HEK293T (cell line): ENCODE measurements at regions not wholly inside any gene's neighbourhood (a gene's known extent, or its start where the extent isn't known, plus 50 kb on each side); places are given as distances from the start of the nearest gene placed in this dataset.
"Not testable (repeated sequence)": the region's sequence is repeated elsewhere in the genome, so short reads cannot be mapped to it uniquely, and the experiment has no call there.

ENCODE experiments used
- CTCF ChIA-PET: fragments of 350-600 bp; formaldehyde crosslinking; extraction: SDS; loops from one replicate; lab custom pipeline; 2021; ENCODE audit warnings: antibody characterized with exemption, inconsistent platforms; lab: Yijun Ruan, JAX
- POLR2A ChIA-PET: fragments of 350-600 bp; formaldehyde crosslinking; extraction: SDS; loops from one replicate; lab custom pipeline; 2020; ENCODE audit warnings: antibody characterized with exemption, inconsistent platforms; lab: Yijun Ruan, JAX
- DNase-seq: peaks from one replicate; pipeline ENCODE4 v3.0.0; 2012; ENCODE audit warnings: mixed read lengths; ENCODE audit errors: extremely low spot score

DNA sequence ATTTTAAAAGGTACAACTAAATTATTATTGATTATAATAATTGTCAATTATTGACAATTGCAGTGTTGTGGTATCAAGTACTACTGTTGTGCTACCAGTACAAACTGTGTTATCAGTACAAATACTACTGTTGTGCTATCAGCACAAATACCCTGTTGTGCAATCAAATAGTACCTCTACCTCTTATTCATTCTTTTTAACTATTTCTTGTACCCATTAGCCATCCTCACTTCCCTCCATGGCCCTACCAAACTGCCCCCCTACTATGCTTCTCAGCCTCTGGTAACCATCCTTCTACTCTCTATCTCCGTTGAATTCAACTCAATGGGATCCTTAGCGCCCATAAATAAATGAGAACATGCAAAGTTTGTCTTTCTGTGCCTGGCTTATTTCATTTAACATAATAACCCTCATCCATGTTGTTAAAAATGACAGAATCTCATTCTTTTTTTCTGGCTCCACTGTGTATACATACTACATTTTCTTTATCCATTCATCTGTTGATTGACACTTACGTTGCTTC is 160.1 kb upstream of the TPTE start:
- POLR2A ChIA-PET, DNase-seq, CTCF ChIA-PET: not testable (repeated sequence)

DNA sequence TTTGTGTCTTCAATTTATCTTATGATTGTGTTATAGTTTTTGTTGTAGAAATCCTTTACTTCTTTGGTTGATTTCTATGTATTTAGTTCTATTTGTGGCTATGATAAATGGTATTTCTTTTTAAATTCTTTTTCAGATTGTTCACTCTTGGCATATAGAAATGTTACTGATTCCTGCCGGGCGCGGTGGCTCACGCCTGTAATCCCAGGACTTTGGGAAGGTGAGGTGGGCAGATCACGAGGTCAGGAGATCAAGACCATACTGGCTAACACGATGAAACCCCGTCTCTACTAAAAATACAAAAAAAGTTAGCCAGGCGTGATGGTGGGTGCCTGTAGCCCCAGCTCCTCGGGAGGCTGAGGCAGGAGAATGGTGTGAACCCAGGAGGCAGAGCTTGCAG is 158.6 kb upstream of the TPTE start:
- POLR2A ChIA-PET, CTCF ChIA-PET: not testable (repeated sequence)

DNA sequence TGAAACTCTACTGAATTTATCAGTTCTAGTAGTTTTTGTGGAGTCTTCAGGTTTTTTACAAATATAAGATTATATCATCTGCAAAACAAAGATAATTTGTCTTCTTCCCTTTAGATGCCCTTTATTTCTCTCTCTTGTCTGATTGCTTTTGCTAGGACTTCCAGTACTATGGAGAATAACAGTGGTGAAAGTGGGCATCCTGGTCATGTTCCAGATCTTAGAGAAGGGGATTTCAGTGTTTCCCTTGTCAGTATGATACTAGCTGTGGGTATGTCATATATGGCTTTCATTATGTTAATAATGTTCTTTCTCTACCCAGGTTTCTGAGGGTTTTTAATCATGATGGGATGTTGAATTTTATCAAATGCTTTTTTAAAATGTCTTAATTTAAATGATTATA is 158.1 kb upstream of the TPTE start:
- CTCF ChIA-PET, DNase-seq, POLR2A ChIA-PET: not testable (repeated sequence)

More for the DNA sequence above, 158.6 kb upstream of the TPTE start:
- DNase-seq: not testable (repeated sequence)

DNA sequence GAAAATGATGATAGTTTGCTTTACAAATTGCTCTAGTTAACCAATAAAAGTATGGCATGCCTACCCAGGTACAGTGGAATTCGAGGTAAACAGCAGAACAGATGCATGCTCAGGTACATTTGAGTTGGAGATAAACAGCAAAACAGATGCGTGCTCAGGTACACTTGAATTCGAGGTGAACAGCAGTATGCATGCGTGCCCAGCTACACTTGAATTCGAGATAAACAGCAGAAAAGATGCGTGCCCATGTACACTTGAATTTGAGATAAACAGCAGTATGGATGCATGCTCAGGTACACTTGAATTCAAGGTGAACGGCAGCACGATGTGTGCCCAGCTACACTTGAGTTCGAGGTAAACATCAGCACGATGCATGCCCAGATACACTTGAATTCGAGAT is 155.2 kb upstream of the TPTE start:
- POLR2A ChIA-PET, DNase-seq, CTCF ChIA-PET: not testable (repeated sequence)

DNA sequence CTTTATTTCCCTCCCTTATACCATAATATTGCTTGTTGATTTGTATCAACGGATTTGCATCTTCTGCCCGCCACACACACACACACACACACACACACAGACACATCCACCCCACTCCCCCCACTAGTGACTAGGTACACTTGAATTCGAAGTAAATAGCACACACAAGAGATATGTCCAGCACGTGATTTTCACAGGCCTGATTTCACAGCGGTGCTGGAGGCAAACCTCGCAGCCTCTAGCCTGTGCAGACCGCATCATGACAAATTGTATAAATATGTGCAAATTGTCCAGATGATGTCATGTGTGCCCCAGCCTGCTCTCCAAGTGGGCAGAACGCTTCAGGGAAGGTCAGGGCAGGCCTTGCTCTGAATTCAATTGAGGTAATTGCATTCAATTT is 153.8 kb upstream of the TPTE start:
- CTCF ChIA-PET, DNase-seq, POLR2A ChIA-PET: not testable (repeated sequence)

DNA sequence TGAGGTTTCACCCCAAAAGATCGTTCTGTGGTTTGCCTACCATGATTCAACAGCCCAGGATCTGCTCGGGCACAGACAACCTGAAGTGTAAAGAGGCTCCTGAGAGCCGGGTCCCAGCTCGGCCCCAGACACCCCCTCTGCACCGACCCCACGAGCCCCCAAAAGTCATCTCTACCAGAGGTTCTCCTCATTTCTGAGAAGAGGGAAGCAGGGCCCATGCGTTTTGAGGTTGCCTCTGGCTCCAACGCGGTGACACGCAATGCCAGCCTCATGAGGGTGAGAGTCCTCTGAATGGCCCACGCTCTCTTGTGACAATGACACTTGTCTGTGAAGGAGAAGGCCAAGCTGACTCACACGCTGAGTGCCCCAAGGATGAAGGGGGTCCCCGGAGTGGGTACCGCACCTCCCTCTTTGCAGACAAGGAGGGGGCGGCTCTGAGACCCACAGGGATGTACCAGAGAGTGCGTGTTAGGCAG is 153.0 kb upstream of the TPTE start:
- DNase-seq, CTCF ChIA-PET, POLR2A ChIA-PET: not testable (repeated sequence)

DNA sequence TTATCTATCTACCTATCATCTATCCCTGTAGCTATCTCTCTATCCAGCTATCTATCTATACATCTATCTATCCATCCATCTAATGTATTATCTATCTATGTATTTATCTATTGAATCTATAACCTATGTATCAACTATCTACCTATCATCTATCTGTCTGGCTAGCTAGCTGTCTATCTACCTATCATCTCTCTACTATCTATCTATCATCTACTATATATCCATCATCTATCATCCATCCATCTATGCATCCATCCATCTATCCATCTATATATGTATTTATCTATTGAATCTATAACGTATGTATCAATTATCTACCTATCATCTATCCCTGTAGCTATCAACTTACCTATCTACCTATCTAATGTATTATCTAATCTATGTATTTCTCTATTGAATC is 152.1 kb upstream of the TPTE start:
- CTCF ChIA-PET, DNase-seq, POLR2A ChIA-PET: not testable (repeated sequence)

DNA sequence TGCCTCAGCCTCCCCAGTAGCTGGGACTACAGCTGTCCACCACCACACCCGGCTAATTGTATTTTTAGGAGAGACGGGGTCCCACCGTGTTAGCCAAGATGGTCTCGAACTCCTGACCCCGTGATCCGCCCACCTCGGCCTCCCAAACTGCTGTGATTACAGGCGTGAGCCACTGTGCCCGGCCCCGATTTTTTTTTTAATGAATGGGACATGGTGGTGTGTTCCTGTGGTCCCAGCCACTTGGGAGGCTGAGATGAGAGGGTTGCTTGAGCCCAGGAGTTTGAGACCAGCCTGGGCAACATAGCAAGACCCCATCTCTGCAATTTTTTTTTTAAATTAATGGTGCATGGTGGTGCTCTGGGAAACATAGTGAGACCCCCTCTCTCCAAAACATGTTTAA is 143.6 kb upstream of the TPTE start:
- POLR2A ChIA-PET, DNase-seq, CTCF ChIA-PET: not testable (repeated sequence)

DNA sequence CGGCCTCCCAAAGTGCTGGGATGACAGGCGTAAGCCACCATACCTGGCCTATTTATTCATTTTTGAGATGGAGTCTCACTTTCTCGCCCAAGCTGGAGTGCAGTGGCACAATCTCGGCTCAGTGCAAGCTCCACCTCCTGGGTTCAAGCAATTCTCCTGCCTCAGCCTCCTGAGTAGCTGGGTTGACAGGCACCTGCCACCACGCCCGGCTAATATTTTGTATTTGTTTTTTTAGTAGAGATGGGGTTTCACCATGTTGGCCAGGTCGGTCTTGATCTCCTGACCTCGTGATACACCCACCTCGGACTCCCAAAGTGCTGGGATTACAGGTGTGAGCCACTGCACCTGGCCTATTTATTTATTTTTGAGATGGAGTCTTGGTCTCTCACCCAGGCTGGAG is 141.6 kb upstream of the TPTE start:
- DNase-seq, CTCF ChIA-PET, POLR2A ChIA-PET: not testable (repeated sequence)

DNA sequence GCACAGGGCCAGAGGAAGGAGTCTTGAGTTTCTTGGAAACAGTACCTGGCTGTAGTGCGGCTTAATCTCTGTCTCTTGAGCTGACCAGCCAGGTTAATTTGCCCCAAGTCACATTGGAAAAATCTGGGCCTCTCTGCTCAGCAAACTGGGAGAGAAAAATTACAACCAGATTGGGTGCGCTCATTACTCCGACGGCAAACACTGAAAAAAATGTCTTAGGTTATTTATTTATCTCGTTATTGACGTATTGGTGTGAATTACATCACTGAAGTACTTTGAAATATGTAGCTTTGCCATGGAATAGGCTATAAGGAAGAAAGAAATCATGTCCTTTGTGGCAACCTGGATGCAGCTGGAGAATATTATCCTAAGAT is 139.7 kb upstream of the TPTE start:
- CTCF ChIA-PET, DNase-seq, POLR2A ChIA-PET: not testable (repeated sequence)

DNA sequence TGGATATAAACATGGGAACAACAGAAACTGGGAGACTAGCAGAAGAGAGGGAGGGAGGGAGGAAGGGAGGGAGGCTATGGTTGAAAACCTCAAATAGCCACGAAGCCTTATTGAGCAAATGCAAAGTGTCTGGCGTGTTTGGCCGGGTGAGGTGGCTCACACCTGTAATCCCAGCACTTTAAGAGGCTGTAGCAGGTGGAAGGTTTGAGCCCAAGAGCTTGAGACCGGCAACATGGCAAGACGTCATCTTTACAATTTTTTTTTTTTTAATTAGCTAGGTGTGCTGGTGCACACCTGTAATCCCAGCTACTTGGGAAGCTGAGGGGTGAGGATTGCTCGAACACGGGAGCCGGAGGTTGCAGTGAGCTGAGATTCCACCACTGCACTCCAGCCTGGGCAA is 139.2 kb upstream of the TPTE start:
- DNase-seq, POLR2A ChIA-PET, CTCF ChIA-PET: not testable (repeated sequence)

DNA sequence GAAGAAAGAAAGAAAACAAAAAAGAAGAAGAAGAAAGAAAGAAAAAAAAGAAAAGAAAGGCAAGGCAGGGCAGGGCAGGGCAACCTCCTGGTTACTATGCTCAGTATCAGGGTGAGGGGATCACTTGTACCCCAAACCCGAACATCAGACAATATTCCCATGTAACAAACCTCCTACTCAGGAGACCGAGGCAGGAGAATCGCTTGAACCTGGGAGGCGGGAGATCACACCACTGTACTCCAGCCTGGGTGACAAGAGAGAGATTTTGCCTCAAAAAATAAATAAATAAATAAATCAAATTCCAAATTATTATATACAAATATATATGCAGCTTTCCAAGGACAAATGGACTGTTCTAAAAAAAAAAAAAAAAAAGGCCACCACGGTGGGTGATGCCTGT is 138.8 kb upstream of the TPTE start:
- DNase-seq, POLR2A ChIA-PET, CTCF ChIA-PET: not testable (repeated sequence)

DNA sequence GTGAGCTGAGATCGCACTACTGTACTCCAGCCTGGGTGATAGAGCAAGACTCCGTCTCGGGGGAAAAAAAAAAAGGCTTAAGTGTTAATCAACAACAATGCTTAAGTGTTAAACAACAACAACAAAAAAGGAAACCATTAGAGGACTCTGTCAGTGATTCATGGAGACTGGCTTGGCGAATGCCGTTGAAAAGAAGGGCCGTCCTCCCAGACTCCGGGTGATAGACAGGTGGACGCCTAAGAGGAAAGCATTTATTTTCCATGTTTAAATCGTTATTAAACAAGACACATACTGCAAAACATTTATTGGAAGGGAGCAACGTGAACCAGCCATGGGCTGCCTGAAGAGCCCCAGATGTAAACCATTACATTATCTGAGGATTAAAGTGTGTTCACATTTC is 137.8 kb upstream of the TPTE start:
- POLR2A ChIA-PET, DNase-seq, CTCF ChIA-PET: not testable (repeated sequence)

DNA sequence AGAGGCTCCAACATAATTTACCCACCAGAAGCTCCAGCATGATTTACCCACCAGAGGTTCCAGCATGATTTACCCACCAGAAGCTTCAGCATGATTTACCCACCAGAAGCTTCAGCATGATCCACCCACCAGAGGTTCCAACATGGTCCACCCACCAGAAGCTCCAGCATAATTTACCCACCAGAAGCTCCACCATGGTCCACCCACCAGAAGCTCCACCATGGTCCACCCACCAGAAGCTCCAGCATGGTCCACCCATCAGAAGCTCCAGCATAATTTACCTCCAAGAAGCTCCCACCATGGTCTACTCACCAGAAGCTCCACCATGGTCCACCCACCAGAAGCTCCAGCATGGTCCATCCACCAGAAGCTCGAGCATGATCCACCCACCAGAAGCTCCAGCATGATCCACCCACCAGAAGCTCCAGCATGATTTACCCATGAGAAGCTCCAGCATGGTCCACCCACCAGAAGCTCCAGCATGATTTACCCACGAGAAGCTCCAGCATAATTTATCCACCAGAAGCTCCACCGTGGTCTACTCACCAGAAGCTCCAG is 137.0 kb upstream of the TPTE start:
- DNase-seq, CTCF ChIA-PET, POLR2A ChIA-PET: not testable (repeated sequence)

DNA sequence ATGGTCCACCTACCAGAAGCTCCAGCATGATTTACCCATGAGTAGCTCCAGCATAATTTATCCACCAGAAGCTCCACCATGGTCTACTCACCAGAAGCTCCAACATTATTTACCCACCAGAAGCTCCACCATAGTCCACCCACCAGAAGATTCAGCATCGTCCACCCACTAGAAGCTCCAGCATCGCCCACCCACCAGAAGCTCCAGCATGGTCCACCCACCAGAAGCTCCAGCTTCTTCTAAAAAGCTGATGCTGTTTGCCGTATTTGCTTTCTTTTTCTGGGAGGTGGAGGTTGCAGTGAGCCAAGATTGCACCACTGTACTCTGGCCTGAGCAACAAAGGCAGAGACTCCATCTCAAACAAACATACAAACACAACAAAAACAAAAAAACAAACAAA is 136.2 kb upstream of the TPTE start:
- POLR2A ChIA-PET, DNase-seq, CTCF ChIA-PET: not testable (repeated sequence)

DNA sequence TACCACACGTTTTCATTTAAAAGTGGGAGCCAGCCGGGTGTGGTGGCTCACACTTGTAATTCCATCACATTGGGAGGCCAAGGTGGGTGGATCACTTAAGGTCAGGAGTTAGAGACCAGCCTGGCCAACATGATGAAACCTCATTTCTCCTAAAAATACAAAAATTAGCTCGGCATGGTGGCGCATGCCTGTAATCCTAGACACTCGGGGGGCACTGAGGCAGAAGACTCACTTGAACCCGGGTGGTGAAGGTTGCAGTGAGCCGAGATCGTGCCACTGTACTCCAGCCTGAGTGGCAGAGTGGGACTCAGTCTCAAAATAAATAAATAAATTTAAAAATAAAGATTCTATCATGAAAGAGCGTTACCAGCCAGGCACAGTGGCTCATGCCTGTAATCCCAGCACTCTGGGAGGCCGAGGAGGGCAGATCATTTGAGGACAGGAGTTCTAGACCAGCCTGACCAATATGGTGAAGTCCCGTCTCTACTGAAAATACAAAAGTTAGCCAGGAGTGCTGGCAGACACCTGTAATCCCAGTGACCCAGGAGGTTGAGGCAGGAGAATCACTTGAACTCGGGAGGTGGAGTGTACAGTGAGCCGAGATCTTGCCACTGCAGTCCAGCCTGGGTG is 135.4 kb upstream of the TPTE start:
- DNase-seq, POLR2A ChIA-PET, CTCF ChIA-PET: not testable (repeated sequence)

DNA sequence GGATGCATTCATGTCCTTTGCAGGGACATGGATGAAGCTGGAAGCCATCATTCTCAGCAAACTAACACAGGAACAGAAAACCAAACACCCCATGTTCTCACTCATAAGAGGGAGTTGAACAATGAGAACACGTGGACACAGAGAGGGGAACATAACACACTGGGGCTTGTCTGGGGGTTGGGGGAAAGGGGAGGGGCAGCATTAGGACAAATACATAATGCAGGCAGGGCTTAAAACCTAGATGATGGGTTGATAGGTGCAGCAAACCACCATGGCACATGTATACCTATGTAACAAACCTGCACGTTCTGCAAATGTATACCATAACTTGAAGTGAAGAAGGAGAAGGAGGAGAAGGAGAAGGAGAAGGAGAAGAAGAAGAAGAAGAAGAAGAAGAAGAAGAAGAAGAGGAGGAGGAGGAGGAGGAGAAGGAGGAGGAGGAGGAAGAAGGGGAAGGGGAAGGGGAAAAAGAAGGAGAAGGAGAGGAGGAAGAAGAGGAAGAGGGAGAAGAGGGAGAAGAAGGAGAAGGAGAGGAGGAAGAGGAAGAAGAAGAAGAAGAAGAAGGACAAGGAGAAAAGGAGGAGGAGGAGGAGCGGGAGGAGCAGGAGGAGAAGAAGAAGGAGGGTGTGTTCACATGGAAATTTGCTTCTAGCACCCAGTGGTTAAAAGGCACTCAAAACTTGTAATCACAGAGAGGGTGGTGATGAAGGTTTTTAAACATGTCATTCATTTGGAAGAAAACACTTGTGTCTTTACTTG is 133.5 kb upstream of the TPTE start:
- DNase-seq, POLR2A ChIA-PET: not testable (repeated sequence)

DNA sequence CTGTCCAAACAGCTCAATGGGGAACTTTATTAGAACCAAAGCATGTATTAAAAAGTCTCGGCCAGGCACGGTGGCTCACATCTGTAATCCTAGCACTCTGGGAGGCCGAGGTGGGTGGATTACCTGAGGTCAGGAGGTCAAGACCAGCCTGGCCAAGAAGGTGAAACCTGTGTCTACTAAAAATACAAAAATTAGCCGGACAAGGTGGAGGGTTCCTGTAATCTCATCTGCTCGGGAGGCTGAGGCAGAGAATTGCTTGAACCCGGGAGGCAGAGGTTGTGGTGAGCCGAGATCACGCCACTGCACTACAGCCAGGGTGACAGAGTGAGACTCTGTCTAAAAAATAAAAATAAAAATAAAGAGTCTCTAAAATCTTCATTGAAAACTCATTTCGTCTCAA is 132.8 kb upstream of the TPTE start:
- POLR2A ChIA-PET, CTCF ChIA-PET: not testable (repeated sequence)

More for the DNA sequence above, 133.5 kb upstream of the TPTE start:
- CTCF ChIA-PET: not testable (repeated sequence)

DNA sequence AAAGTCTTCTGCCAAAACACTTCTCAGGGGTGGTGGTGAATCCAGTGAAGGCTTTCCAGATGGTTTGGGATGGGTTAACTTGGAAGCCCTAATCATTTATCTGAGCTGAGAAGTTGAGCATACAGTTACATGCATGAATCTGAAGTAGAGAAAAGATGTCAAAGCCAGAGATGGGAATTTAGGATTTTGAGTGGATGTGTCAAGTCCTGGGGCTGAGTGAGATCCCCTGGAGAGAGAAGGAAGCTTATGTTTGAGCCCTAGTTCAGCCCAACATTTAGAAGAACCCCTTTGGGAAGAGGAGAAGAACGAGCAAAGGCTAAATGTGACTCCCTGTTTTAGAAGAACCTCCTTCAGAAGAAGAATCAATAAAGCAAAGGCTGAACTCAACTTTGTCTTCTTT is 129.1 kb upstream of the TPTE start:
- DNase-seq, POLR2A ChIA-PET, CTCF ChIA-PET: not testable (repeated sequence)

More for the DNA sequence above, 132.8 kb upstream of the TPTE start:
- not testable (repeated sequence) for DNase-seq
